ENCODE measurements at regions not wholly inside any gene's neighbourhood (a gene's known extent, or its start where the extent isn't known, plus 50 kb on each side); places are given as distances from the start of the nearest gene placed in this dataset.
"Not testable (repeated sequence)": the region's sequence is repeated elsewhere in the genome, so short reads cannot be mapped to it uniquely, and the experiment has no call there.

DNA sequence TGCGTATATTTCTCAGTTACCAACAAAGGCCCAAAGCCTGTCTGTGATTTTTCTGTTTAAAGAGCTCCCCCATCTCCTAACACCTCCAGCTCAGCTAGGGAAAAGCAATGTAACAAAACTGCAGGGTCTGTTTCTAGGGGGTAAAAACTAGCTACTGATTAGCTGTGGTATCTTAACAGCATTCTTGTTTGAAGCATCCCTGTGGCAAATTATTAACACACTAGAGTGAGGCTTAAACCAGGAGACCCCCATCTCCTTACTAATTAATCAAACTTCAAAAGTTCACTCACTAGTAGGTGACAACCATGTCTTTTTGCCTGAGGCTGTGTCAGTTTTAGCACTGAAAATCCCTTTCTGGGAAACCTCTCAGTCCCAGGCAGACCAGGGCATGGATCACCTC, 186.2 kb upstream of the PARD3B start:
- DNase-seq (ENCODE audit: low read depth), result no peak

DNA sequence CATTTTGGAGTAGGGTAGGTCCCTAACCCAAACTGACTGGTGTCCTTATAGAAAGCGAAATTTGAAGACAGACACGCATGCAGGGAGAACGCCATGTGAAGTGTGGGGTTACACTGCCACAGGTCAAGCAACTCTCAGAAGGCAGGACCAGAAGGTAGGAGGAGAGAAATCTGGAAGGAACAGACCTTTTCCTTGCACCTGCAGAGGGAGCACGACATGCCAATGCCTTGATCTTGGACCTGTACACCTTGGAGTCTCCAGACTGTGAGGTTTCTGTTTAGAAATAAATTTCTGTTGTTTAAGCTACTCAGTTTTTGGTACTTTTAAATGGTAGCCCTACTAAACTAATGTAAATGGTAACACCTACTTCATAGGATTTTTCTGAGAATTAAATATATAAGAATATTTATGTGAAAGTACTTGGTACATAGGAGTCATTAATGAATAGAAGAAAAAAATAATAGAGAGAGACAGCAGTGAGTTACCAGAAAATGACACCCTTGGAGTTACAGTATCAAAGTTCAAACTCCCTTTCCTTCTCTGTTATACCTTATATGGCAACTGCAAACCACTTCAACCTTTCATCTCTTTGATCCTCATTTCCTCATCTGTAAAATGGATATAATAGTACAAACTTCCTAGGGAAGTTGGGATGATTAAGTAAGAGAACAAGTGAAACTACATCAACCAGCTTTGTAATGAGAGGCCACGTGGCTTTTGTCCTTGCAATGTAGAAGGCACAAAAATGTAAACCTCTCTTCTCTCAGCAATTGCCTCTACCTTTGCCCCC, 184.9 kb upstream of the PARD3B start:
- no peak for DNase-seq (ENCODE audit: low read depth)

GRCh38 chr2:204361738-204362137, 183.5 kb upstream of the PARD3B start:
- DNase-seq (ENCODE audit: low read depth), result no peak

DNA sequence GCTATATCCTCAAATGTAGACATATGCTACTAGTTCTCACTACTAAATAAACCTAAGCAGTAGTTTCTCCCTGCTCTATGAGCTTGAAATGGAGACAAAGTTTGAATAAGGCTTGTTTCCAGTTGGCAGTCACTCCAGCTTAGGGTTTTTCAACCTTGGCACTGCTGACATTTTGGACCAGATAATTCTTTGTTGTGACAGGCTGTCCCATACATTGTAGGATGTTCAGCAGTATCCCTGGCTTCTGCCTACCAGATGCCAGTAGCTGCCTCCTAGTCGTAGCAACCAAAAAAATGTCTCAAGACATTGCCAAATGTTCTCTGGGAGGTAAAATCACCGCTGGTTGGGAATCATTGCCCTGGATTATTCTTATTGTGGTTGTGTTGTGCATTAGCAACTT, 182.7 kb upstream of the PARD3B start:
- no peak for DNase-seq (ENCODE audit: low read depth)

- DNase-seq (ENCODE audit: low read depth), result no peak
These were observed 181.8 kb upstream of the PARD3B start for GRCh38 chr2:204363513-204363912.

DNA sequence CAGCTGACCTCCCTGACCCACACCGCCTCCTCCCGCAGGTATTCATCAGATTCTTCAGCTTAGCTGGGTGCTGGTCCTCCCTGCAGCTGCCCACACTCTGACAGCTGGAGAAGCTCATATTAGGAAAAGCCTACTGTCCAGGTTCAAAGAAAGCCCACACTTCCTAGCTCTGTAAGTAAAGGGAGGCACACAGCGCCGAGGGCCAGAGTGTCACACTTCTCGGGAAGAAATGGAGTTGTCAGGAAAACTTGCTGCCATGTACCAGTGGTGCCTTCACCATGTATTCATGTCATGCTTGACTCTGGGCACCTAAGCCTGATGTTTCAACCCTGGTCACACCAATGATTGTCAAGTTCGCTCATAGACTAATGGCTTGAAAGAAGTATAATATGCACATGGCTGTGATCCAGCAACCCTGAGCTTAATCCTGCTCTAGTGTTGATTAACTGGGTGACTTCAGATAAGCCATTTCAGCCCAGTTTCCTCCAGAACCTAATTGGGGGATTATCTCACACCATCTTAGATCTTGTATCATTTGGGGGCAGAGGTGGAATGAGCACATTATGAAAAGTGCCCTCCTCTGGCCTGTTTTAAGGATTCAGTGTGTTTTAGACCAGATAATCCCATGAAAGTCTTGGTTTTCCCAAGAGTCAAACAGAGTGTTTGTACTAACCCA, 180.3 kb upstream of the PARD3B start:
- no peak for DNase-seq (ENCODE audit: low read depth)

GRCh38 chr2:204365811-204366210, 179.5 kb upstream of the PARD3B start:
- DNase-seq (ENCODE audit: low read depth), result no peak

DNA sequence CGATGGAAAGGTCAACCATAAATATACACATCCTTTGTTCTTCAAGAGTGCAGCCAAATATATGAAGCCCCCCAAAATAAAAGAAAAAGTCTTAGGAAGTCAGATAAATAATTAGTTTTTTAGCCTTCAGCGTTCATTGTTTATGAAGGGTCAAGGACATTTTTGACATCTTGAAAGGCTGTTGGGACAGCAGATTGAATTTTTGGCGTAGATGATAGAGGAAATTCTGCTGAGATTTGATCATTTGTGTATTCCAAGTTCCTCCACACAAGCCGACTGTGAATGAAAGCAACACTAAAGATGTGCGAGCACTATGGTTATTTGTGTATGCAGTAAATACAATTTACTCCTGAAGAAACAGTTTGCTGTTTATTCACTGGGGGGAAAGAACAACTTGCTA, 177.8 kb upstream of the PARD3B start:
- DNase-seq (ENCODE audit: low read depth), result no peak

GRCh38 chr2:204370172-204370718, 175.0 kb upstream of the PARD3B start:
- DNase-seq (ENCODE audit: low read depth), result no peak

- no peak for DNase-seq (ENCODE audit: low read depth)
These were observed 171.3 kb upstream of the PARD3B start for GRCh38 chr2:204373942-204374341.

DNA sequence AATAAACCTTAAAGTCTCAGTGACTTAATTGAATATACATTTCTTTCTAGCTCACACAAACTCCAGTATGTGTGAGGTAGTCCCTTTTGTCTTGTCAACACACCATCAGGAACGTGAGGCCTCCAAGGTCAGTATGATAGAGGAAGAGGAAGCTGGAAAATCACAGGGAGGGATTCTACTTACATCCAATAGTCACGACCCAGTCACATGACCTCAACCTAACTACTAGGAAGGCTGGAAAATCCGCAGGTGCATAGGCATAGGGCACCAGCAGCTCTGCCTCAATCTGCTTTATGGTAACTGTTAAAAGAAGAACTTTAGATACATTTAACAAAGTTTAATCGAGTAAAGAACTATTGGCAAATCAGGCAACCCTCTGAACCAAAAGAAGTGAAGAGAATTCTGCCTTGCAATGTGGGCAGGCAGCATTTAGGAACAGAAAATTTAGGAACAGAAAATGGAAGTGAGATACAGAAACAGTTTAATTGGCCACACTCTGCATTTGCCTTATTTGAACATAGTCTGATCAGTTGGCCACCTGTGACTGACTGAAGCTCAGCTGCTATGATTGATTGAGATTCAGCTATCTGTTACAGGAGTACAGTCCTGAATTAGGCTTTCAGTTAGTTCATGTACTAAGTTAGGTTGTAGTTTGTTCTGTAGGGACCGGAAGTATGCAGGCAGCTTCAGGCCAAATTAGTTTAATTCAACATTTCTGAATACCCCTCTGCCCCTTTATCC, 165.0 kb upstream of the PARD3B start:
- DNase-seq (ENCODE audit: low read depth), result no peak

DNA sequence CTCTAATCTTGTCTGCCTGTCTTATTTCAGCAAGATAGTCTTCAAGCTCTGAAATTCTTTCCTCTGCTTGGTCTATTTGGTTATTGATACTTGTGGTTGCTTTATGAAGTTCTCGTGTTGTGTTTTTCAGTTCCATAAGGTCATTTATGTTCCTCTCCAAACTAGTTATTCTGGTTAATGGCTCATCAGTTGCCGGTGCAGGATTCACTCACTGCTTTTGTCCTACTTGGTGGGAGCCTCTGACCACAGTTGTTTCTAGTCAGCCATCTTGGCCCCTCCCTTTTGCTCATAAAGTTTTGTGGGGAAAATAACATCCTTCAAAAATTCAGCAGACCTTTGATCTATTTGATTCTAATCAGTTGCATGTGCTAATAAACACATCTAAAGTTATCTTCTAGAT, 158.6 kb upstream of the PARD3B start:
- DNase-seq (ENCODE audit: low read depth), result no peak

DNA sequence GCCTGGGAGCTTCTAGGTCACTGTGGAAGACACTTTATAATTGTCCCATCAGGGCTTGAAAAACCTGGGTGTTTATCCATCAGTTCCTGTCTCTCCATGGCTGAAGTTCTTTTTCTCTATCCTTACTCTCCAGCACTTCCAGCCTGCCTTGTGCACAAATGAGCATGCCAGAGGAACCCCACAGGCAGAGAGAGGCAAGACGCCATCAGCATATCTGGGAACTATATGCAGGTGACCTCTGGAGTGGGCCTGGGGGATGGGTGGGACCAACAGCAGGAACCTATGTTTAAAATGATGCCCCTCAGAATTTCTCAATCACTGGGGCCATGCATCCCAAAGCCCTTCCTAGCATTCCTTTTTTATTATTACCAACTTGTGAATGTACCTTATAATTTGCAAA, 156.2 kb upstream of the PARD3B start:
- DNase-seq (ENCODE audit: low read depth), result no peak

- DNase-seq (ENCODE audit: low read depth), result no peak
These were observed 155.4 kb upstream of the PARD3B start for GRCh38 chr2:204389856-204390255.

DNA sequence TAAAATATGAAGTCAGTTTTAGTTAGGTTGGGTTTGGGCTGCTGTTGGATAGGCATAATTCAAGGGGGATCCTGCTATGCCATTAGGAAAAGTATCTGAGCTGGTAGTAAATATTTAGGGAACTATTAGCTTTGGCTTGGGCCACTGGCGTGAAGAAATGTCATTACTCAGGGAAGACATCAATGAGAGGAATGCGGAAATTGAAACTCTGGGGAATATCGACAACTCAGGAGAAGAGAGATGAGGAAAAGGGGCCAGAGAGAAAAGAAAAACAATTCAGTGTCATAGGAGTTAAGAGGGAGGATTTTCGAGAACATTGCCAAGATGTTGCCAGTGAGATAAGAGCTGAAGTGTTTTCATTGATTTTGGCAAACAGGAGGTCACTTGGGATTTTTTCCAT, 149.7 kb upstream of the PARD3B start:
- DNase-seq (ENCODE audit: low read depth), result no peak

- no peak for DNase-seq (ENCODE audit: low read depth)
These were observed 144.2 kb upstream of the PARD3B start for GRCh38 chr2:204401114-204401513.

DNA sequence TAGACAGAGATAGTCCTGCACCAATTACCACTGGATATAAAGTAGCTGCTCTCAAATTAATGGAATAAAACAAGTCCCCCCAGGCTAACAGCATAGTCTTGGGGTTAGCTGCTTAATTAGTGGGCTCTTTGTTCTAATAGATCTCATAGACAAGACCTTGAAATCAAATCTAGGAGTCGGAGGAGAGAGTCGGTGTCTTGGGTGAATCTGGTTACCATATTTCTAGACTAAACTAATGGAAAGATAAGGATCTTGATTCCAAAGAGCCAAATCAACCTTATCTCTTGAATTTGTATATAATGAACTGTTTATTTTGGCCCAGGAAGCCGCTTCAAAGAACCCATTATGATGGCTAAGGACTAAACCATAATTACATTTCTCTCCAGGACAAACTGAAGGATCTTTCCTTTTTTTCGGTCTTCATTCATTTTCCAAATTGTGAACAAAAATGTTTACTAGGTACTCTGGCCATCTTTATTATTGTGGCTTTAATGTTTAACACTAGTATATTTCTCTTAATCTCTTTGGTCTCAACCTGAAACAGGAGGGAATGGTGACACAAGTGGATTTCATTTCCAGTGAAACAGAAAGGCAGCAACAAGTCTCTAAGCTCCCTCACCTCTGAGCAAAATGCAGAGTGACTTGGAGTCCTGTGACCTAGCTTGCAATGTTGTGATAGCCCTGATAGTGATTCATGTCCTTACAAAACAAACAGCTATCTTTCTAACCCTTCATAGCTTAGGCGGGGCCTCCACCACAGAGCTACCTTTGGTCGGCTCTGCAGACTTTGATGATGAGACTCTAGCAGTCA, 137.9 kb upstream of the PARD3B start:
- DNase-seq (ENCODE audit: low read depth), result no peak

DNA sequence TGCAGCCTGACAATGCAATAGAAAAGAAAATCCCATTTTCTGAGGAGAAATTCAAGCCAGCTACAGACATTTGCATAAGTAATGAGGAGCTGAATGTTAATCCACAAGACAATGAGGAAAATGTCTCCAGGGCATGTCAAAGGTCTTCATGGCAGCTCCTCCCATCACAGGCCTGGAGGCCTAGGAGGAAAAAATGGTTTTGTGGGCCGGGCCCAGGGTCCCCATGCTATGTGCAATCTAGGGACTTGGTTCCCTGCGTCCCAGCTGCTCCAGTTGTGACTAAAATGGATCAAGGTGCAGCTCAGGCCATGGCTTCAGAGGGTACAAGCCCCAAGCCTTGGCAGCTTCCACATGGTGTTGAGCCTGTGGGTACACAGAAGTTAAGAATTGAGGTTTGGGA, 132.5 kb upstream of the PARD3B start:
- not testable (repeated sequence) for DNase-seq (ENCODE audit: low read depth)

DNA sequence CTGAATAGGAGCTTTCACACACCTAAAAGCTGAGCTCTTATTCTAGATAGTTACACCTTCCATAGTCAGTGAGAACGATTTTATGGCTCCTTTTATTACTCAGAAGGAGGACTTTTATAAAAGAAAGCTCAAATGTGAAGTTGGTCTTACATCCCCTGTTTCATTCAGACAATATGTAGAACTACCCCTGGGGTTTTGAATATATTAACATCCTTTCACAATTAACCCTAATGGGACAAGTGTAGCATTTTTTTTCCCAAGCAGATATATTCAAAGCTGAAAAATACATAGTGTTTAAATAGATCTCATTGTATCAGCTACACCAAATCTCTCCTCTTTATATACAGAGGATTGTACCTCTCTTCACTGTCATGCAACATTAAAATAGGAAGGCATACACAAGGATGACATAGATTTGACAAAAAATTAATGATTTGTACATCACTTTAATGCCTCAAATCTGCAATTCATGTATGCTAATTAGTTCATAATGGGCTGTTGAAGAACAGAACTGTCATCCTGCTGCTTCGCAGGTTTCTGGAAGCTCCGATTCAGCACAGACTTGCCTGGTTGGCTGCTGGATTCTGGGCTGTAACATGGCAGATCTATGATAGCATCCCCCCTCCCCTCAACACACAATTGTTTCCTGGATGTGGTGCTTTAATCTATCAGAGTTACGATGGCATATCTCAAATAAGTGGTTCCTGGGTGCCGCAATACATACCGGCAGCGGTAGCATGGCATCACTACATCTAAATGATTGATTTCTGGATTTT, 129.7 kb upstream of the PARD3B start:
- DNase-seq (ENCODE audit: low read depth), result no peak

DNA sequence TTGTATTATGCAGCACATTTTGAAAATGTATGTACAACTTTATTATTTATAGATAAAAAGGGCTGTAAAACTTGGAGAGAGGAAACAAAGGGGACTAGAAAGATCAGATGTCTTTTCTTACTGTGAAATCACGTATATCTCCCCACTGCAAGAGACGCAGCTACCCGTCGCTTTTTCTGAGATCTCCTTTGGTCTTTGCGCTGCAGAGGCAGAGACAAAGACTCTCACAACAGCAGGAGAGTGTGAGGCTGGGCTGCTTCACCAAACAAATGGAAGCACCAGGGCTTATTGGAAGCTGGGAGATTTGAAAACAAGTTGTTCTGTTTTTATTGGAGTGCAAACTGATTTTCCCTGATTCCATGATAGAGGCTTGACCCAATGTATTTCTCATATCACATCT, 129.0 kb upstream of the PARD3B start:
- DNase-seq (ENCODE audit: low read depth), result no peak

DNA sequence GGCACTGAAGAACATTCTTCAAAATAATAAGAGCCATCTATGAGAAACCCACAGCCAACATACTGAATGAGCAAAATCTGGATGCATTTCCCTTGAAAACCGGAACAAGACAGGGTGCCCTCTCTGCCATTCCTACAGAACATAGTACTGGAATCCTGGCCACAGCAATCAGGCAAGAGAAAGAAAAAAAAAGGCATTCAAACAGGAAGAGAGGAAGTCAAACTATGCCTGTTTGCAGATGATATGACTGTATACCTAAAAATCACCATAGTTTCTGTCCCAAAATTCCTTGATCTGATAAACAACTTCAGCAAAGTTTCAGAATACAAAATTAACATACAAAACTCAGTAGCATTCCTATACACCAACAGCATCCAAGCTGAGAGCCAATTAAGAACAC, 119.5 kb upstream of the PARD3B start:
- no peak for DNase-seq (ENCODE audit: low read depth)
